Effector CD8-positive, alpha-beta T cell (primary cell): ENCODE measurements at regions not wholly inside any gene's neighbourhood (a gene's known extent, or its start where the extent isn't known, plus 50 kb on each side); places are given as distances from the start of the nearest gene placed in this dataset.
"Not testable (repeated sequence)": the region's sequence is repeated elsewhere in the genome, so short reads cannot be mapped to it uniquely, and the experiment has no call there.

Experiments used
- DNase-seq: peaks from one replicate; lab custom pipeline; 2025; lab: John Stamatoyannopoulos, UW

GRCh38 chr12:60235261-60235660 is 639.4 kb downstream of the SLC16A7 start:
- DNase-seq, result no peak

DNA sequence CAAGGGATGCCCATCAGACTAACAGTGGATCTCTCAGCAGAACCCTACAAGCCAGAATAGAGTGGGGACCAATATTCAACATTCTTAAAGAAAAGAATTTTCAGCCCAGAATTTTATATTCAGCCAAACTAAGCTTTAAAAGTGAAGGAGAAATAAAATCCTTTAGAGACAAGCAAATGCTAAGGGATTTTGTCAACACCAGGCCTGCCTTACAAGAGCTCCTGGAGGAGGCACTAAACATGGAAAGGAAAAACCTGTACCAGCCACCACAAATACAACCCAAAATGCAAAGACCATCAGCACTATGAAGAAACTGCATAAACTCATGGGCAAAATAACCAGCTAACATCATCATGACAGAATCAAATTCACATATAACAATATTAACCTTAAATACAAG is 640.6 kb downstream of the SLC16A7 start:
- DNase-seq, result not testable (repeated sequence)

GRCh38 chr12:60240891-60241290 is 645.1 kb downstream of the SLC16A7 start:
- DNase-seq, result no peak

DNA sequence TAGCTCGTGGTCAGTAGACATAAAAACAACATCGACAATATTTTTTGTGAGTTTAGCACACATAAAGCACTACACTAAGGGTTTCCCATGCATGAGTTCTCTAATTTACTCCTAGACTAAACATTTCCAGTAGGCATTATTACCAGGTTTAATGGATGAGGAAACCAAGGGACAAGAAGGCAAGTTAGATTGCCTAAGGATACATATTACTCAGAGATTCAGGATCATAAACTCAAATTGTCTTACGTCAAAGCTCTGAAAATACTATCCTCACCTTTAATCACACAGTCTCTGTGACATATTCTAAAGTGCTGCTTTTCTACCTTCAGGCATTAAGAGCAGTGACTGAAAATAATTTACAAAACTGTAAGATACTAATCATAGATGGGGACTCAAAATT is 655.3 kb downstream of the SLC16A7 start:
- no peak for DNase-seq

DNA sequence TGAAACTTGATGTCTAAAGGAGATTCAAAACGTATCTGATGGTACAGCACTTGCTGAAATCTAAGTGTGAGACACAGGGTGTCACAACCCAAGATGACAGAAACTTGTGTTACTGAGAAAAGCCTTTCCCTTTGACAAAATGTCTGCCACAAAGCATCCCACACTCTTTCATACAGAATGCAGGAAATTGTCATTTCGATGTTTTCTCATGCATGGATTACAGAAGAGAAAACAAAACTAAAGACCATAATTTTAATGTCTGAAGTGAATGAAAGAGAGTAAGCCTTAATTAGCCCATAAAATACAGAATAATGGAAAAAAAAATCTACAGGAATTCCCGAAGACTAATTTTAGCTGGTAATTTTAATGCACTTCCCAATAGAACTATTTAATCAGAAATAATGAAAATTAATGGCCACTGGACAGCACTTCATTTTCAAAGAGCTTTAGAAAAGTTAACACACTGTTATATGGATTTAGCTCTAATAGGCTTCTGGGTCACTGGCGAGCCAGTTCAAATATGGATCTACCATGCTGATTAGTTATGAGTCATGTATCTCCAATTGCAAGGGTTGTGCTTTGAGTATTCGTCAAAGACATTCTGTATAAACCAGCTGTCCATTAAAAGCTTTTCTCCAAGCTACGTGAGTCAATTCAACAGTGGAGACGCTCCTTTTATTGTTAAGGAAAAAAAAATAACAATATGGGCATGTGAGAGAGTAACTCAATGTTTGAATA is 656.7 kb downstream of the SLC16A7 start:
- no peak for DNase-seq

GRCh38 chr12:60255044-60255443 is 659.2 kb downstream of the SLC16A7 start:
- no peak for DNase-seq

- no peak for DNase-seq
Measured at GRCh38 chr12:60257063-60257462, 661.2 kb downstream of the SLC16A7 start.

DNA sequence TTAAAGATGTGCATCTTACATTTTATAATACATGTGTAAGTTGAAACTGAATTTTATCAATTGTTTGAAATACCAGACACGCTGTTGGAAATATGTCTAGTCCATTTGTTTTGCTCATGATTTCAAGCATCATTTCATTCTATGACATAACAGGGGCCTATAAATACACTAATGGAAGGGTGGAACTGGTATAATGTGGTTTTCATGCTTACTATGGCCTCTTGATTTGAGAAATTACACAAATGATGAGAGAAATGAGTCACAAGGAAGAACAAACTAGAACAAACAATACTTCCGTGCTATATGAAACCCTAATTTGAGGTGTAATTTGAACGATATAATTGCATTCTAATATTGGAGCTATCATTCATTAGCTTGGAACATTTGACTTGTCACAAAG is 663.4 kb downstream of the SLC16A7 start:
- DNase-seq, result no peak

DNA sequence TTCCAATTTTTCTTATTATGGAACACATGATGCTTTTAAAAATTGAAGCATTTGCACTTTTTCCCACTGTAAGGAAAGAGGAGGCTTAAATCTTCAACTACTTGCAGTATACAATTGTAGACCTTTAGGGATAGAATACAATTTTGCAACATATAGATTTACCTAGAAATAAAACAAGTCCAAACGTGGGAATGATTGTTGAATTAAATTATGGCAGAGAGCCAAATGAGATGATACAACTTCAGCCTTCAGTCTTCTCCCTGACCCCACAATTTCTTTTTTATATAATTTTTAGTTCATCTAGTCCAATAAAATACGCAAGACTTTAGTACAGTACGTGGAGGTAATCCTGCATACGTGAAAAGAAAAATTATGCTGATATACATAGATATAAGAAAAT is 666.5 kb downstream of the SLC16A7 start:
- no peak for DNase-seq

DNA sequence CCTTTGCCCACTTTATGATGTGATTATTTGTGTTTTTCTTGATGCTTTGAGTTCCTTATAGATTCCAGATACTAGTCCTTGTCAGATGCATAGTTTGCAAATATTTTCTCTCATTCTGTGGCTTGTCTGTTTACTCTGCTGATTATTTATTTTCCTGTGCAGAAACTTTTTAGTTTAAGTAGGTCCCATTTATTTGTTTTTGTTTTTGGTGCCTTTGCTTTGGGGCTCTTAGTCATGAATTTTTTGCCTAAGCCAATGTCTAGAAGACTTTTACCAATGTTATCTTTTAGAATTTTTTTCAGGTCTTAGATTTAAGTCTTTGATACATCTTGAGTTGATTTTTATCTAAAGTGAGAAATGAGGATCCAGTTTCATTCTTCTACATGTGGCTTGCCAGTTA is 667.3 kb downstream of the SLC16A7 start:
- DNase-seq, result no peak

DNA sequence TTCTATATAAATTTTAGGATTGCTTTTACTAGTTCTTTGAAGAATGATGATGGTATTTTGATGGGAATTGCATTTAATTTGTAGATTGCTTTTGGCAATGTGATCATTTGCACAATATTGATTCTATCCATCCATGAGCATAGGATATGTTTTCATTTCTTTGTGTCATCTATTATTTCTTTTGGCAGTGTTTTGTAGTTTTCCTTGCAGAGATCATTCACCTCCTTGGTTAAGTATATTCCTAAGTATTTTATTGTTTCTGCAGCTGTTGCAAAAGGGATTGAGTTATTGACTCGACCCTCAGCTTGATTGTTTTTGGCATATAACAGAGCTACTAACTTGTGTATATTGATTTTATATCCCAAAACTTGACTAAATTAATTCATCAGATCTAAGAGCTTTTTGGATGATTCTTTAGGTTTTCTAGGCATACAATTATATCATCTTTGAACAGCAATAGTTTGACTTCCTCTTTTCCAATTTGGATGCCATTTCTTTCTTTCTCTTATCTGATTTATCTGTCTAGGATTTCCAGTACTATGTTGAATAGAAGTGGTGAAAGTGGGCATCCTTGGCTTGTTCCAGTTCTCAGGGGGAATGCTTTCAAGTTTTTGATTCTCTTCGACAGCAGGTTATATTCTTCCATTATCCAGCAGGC is 668.1 kb downstream of the SLC16A7 start:
- no peak for DNase-seq

GRCh38 chr12:60265741-60266140 is 669.9 kb downstream of the SLC16A7 start:
- no peak for DNase-seq

- DNase-seq, result no peak
Measured at GRCh38 chr12:60266381-60266852, 670.6 kb downstream of the SLC16A7 start.

- no peak for DNase-seq
Measured at GRCh38 chr12:60269611-60270269, 673.9 kb downstream of the SLC16A7 start.

- no peak for DNase-seq
Measured at GRCh38 chr12:60271816-60272215, 676.0 kb downstream of the SLC16A7 start.

DNA sequence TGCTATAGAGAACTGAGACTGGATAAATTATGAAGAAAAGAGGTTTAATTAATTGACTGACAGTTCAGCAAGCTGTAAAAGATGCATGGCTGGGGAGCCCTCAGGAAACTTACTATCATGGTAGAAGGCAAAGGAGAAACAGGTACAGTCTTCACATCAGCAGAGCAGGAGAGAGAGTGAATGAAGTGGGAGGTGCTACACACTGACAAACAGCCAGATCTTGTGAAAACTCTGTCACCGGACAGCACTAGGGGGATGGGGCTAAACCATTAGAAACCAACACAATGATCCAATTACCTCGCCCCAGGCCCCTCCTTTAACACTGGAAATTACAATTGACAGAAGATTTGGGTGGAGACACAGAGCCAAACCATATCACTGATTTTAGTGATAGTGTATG is 682.4 kb downstream of the SLC16A7 start:
- no peak for DNase-seq

GRCh38 chr12:60279221-60279620 is 683.4 kb downstream of the SLC16A7 start:
- no peak for DNase-seq

- no peak for DNase-seq
Measured at GRCh38 chr12:60281522-60281921, 685.7 kb downstream of the SLC16A7 start.

DNA sequence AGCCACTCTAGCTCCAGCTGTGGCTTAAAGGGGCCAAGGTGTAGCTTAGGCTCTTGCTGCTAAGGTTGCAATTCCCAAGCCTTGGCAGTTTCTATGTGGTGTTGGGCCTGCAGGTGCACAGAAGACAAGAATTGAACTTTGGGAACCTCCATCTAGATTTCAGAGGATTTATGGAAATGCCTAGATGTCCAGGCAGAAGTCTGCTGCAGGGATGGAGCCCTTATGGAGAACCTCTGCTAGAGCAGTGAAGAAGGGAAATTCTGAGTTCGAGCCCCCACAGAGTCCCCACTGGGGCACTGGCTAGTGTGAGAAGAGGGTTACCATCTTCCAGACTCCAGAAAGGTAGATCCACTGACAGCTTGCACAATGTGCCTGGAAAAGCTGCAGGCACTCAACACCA is 694.7 kb downstream of the SLC16A7 start:
- DNase-seq, result no peak

DNA sequence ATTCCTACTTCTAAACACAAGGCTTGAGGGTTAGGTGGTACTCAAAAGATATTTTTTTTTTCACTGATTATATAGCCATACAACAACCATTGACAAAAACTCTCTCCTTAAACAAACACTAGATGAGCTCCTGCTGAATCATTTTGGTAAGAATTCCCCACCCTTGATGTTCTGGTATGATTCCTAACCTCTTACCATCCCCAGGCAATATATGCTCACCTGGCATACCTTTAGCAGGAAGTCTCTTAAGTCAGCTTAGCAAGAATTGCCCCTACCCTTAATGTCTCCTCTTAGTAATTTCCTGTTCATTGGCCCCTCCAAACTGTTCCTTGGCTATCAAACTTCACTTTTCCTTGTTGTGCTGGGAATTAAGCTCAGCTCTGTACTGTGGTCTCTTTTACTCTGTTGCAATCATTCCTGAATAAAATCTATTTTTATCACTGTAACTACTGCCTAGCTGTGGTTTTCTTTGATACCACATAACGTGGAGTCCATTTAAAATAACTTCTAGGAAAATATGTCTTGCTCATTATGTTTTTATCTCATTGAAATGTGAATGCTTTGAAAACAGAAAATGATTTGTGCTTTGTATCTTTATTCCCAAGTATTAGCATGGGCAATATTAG is 712.6 kb downstream of the SLC16A7 start:
- no peak for DNase-seq

DNA sequence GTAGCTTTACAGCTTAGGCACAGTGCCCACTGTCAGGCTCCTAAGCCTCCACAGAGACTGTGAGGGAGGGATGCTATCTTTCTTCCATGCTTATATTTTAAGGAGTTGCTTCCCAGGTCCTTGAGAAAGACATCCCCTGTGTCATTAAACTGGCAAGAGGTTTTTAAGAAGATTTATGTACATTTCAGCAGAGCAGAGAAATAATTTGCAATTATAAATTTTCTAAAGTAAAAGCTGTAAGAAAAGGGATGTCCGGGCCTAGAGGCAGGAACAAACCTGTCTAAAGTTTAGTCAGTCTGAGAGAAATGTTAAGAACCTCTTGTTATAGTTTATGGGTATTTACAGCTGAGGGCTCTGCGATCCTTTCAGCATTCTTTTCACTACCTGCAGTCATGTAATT is 716.1 kb downstream of the SLC16A7 start:
- DNase-seq, result no peak

DNA sequence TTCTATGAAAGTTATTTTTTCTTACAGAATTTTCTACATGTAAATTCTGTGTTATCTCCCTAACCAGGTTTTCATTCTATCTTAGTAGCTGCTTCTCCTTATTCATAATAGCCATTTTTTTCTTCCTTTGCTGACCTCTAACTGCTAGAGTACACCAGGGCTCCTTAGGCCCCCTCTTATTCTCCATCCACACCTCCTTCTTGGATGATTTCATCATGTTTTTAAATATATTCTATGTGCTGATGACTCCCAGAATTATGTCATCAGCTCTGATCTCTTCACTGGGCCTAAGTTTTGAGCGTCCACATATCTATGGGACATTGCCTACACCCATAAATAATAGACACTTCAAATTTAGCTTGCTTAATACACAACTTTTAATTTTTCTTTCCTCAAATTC is 721.5 kb downstream of the SLC16A7 start:
- no peak for DNase-seq

DNA sequence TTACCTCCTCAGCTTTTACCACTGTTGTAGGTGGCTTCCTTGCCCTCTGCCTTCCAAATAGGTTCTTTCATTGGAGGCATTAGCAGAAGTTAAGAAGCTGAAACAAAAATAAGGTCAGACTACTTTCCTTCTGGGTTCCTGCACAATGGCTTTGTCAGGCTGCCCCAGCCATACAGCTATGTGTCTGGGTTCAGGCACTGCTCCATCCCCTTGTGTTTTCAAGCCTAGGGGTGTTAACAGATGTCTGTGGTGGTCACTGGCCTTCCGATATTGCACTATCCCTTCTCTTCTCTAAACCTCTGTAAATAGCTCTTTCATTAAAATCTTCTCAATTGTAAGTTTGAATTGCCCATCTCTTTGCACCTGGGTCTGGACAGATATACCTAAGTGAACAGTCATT is 728.9 kb downstream of the SLC16A7 start:
- DNase-seq, result no peak
